ENCODE measurements at regions not wholly inside any gene's neighbourhood (a gene's known extent, or its start where the extent isn't known, plus 50 kb on each side); places are given as distances from the start of the nearest gene placed in this dataset.
"Not testable (repeated sequence)": the region's sequence is repeated elsewhere in the genome, so short reads cannot be mapped to it uniquely, and the experiment has no call there.

DNA sequence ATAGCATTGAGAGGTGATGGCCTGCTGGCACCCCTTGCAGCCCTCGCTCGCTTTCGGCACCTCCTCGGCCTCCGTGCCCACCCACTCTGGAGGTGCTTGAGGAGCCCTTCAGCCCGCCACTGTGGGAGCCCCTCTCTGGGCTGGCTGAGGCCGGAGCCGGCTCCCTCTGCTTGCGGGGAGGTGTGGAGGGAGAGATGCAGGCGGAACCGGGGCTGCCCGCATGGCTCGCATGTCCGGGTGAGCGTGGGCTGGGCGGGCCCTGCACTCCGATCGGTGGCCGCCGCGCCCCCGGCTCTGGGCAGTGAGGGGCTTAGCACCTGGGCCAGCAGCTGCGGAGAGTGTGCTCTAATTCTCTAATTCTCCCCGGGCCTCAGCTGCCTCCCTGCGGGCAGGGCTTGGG, 101.1 kb downstream of the KIF4B start:
- DNase-seq (ENCODE audit: low spot score) = no peak

DNA sequence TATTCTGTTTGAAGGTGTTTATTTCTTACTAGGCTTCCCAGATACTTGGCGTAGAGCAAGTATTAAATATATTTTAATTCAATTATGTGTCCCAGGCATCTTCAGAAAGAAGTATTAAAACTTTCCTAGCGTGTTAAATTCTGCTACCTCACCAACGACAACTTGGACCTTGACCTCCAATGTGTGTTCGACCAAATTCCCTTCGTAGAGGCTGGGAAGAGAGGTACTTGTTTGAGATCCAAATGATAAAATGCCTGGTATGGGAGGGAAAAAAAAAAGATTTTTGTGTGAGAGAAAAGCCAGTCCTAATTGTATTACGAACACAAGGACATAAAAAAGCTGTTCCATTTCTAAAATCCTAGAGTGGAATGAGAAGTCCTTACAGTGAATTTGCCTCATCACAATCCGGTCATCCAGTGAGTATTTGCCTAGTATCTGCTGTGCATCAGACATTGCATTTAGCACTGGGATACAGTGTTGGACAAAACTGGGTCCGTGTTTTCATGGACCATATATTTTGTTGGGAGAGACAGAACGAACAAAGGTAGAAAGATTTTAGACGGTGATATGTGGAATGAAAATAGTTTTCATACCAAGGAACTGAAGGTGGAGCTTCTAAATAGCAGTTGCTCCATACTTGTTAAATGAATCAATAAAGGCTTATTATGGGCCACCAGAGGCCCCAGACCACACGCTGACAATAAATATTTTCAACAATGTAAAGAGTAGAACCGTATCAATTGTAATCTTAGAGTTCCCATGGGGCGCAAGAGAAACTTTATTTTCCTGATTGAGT, 103.1 kb downstream of the KIF4B start:
- no peak for DNase-seq (ENCODE audit: low spot score)

DNA sequence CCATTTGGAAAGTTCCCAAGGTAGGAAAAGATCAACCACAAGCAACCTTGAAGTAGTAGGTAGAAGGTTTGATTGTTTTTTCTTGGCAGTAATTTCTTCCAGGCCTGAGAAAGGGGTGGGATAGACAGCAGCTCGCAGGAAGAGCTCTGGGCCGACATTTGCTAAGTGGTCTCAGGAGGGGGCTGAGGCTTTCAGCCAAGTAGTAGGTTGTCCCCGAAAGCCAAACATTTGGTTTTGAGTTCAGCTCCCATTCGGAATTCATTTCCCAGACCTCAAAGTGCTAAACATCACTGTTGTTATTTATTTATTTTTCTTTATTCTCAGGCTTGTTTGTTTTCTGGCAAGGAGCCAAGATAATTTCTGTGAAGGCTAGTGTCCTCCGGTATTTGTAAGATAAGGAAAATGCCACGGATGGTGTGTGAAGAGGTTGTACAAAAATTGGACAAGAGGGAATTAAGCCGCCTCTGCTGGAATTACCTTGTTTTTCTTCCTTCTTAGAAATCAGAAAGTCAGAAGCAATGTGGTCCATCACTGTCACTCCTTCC, 112.1 kb downstream of the KIF4B start:
- DNase-seq (ENCODE audit: low spot score) = no peak

- no peak for DNase-seq (ENCODE audit: low spot score)
Measured at GRCh38 chr5:155126573-155126972, 113.0 kb downstream of the KIF4B start.

DNA sequence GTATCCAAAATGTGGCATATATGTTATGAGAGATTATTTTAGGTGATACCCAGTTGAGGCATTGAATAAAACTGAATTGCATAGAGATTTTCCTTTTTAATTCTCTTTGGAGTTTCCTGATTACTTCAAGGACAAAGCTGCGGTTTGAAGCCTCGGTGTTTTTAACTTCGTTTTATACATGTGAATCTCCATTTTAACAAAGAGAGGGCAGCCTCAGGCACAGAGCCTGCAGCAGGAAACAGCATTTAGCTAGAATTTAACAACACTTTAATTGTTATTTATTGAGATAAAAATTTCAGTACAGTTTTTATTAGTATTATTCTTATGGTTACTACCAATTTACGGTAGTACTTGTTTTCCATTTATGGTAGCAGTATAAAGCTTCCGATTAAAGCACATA, 114.0 kb downstream of the KIF4B start:
- no peak for DNase-seq (ENCODE audit: low spot score)

DNA sequence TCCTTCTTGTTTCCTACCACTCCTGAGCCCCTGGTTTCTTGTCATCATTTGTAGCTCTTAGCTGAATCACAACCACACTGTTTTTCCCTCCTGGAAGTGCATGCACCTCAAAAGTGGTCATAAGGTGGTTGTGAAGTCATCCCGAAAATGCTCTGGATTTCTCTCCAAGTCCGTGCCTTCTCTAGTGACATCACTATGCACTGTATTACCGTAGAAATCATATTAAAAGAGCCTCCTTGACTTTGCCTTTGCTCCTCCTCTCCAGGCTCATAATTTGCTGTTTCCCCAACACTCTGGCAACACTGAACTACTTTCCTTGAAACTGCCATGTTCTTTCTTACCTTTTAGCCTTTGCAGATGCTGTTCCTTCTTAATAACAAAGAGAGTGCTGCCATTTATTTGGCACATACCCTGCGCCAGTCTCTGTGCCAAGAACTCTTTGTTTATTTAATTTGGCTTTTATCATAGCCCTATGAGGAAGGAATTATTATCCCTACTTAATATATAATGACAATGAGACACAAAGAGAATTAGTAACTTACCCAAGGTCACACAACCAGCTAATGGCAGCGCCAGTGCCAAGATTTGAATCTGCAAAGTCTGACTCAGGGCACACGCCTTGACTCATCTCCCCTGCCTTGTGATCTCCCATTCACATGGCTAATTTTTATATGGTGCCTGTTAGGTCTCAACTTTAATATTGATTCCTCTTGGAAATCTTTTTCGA, 115.4 kb downstream of the KIF4B start:
- DNase-seq (ENCODE audit: low spot score) = no peak

GRCh38 chr5:155129513-155129880, 115.9 kb downstream of the KIF4B start:
- no peak for DNase-seq (ENCODE audit: low spot score)

GRCh38 chr5:155134130-155134529, 120.6 kb downstream of the KIF4B start:
- DNase-seq (ENCODE audit: low spot score) = no peak

GRCh38 chr5:155136216-155136850, 122.8 kb downstream of the KIF4B start:
- no peak for DNase-seq (ENCODE audit: low spot score)

- no peak for DNase-seq (ENCODE audit: low spot score)
Measured at GRCh38 chr5:155137683-155138082, 124.1 kb downstream of the KIF4B start.

GRCh38 chr5:155140646-155141045, 127.1 kb downstream of the KIF4B start:
- no peak for DNase-seq (ENCODE audit: low spot score)

DNA sequence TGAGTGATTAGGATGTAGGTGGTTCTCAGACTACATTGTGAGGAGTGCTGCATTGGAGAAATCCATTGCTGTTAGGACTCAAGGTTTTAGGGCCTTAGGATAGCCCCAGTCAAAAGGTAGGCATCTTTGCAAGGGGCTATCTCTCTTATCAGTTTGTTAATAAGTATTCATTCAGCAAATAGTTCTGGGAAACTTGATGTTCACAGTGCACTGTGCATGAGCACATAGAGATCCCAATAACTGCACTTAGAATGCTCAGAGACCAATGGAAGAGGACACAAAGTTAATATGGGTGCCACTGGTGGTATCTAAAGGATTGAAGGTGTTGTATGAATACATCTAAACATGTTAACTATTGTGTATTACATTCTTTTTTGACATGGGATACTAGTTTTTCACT, 131.4 kb downstream of the KIF4B start:
- DNase-seq (ENCODE audit: low spot score) = no peak

GRCh38 chr5:155147222-155147621, 133.7 kb downstream of the KIF4B start:
- DNase-seq (ENCODE audit: low spot score) = no peak

- DNase-seq (ENCODE audit: low spot score) = no peak
Measured at GRCh38 chr5:155148694-155149093, 135.1 kb downstream of the KIF4B start.

GRCh38 chr5:155150012-155150411, 136.5 kb downstream of the KIF4B start:
- no peak for DNase-seq (ENCODE audit: low spot score)

DNA sequence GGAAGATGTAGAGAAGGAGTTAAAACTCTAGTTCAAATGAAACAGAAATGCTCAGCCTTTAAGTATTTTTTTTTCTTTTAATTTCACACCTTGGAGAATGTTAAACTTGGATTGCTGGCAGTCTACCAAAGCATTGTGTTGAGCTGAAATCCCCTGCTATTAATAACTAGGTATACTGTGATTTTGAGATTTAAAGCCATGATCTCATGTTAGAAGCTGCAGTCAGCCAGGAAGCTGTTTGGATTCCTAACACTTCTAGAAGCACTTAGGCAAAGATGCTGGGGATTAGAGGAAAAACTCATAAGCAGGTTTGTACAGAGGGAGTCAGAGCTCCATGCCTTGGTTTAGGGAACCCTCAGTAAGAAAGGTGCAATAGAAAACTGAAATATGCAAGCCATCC, 141.4 kb downstream of the KIF4B start:
- DNase-seq (ENCODE audit: low spot score) = no peak

DNA sequence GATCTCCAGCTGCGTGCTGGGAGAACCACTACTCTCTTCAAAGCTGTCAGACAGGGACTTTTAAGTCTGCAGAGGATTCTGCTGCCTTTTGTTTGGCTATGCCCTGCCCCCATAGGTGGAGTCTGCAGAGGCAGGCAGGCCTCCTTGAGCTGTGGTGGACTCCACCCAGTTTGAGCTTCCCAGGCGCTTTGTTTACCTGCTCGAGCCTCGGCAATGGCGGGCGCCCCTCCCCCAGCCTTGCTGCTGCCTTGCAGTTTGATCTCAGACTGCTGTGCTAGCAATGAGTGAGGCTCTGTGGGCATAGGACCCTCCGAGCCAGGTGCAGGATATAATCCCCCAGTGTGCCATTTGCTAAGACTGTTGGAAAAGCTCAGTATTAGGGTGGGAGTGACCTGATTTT, 149.5 kb downstream of the KIF4B start:
- DNase-seq (ENCODE audit: low spot score) = not testable (repeated sequence)

DNA sequence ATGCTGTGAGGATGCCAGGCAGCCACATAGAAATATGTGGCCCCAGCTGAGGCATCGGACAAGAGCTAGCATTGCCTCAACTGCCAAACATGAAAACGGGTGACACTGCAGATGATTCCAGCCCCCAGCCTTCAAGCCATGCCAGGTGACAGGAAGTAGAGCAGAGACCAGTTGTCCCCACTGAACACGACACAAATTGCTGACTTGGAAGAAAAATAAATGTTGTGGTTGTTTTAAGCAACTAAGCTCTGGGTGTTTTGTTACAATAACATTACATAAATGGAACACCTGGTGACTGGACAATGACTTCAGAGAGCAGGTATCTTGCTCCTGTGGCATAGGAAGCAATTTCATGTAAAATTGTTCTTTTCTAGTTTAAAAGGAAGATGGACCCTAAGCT, 154.2 kb downstream of the KIF4B start:
- DNase-seq (ENCODE audit: low spot score) = no peak

- no peak for DNase-seq (ENCODE audit: low spot score)
Measured at GRCh38 chr5:155181542-155181941, 168.0 kb downstream of the KIF4B start.

- no peak for DNase-seq (ENCODE audit: low spot score)
Measured at GRCh38 chr5:155189476-155189875, 175.9 kb downstream of the KIF4B start.

DNA sequence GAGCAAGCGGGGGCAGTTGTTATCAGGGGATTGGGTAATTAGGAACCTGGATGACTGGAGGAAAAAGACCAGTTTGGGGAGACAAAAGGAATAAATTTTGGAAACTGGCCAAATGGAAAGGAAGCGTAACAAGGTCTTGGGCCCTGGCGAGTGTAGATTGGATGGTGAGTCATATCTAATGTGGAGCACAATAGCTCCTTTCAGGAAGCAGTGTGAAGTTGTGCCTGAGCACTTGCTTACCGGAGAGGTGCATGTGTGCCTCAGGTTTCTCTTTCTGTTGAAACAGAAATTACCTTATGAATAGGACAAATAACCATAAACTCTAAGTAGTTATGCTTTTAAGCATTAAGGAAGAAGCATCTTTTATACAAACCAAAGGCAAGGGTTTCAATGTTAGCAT, 176.4 kb downstream of the KIF4B start:
- DNase-seq (ENCODE audit: low spot score) = no peak

DNA sequence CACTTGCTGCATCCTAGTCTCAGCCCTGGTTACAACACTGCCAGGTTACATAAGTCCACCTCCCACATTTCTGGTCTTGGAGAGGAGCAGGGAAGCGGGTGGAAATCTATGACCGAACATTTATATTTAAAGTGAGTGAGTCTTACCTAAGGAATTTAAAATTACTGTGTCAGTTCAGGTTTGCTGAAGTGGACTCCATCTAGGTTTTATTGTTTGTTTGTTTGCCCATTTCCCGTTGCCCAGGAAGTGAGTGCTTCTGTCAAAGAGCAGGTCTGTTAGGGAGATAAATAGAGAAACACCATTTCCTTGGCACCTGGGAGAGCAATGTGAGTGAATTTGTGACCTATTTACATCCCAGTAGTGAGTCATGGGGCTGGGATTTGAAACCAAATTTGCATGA, 179.5 kb downstream of the KIF4B start:
- no peak for DNase-seq (ENCODE audit: low spot score)
